Peyer's patch (tissue), 4 donors: ENCODE measurements at regions not wholly inside any gene's neighbourhood (a gene's known extent, or its start where the extent isn't known, plus 50 kb on each side); places are given as distances from the start of the nearest gene placed in this dataset.

Source experiments
- POLR2A ChIP-seq, 2 donors: fragments of 450-650 bp; IDR thresholded peaks; one replicate each; pipeline ENCODE4 v1.5.1; 2017; ENCODE audit warnings: antibody characterized with exemption in 2 of 2, mild to moderate bottlenecking in 2 of 2, moderate library complexity in 2 of 2
- TF ChIP-seq, protein P1 (sequence below), 6 experiments: fragments of 450-650 bp in 4 of 6; fragments of 200-600 bp in 2 of 6; sonication (generic) in 1 of 6; IDR thresholded peaks; one replicate each; pipeline ENCODE4 v1.5.1; 2017 to 2019; ENCODE audit warnings: antibody characterized with exemption in 6 of 6, mild to moderate bottlenecking in 3 of 6, moderate library complexity in 1 of 6

- TF ChIP-seq, protein P1, sequence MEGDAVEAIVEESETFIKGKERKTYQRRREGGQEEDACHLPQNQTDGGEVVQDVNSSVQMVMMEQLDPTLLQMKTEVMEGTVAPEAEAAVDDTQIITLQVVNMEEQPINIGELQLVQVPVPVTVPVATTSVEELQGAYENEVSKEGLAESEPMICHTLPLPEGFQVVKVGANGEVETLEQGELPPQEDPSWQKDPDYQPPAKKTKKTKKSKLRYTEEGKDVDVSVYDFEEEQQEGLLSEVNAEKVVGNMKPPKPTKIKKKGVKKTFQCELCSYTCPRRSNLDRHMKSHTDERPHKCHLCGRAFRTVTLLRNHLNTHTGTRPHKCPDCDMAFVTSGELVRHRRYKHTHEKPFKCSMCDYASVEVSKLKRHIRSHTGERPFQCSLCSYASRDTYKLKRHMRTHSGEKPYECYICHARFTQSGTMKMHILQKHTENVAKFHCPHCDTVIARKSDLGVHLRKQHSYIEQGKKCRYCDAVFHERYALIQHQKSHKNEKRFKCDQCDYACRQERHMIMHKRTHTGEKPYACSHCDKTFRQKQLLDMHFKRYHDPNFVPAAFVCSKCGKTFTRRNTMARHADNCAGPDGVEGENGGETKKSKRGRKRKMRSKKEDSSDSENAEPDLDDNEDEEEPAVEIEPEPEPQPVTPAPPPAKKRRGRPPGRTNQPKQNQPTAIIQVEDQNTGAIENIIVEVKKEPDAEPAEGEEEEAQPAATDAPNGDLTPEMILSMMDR (IDR thresholded peaks at IDR 0.05) = no peak
- TF ChIP-seq POLR2A (IDR thresholded peaks at IDR 0.05) = no peak
These were observed 80.1 kb downstream of the TEX36 start for GRCh38 chr10:125602825-125603224.
